ENCODE measurements at regions not wholly inside any gene's neighbourhood (a gene's known extent, or its start where the extent isn't known, plus 50 kb on each side); places are given as distances from the start of the nearest gene placed in this dataset.

DNA sequence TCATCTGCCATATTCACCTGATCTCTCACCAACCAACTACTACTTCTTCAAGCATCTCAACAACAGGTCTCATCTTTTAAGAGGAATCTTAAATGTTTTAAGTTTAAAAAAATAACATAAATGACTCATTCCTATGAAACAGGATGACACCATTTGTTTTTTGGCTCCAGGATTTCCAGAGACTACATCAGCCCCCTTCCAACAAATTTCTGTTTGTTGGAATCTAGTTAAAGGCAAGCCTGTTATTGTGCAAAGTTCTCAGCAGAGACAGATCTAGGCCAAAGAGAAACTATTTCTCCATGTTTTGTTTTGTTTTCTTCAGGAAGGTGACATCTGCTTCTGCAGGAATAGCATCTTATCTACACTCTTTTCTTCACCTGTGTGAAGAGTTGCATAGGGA, 204.8 kb upstream of the SH3BP4 start:
- TF ChIP-seq CTCF (IDR thresholded peaks at IDR 0.05) (no peak), EP300 (IDR thresholded peaks at IDR 0.05) (no peak), POLR2AphosphoS5 (IDR thresholded peaks at IDR 0.05) (no peak)
